ENCODE measurements at regions not wholly inside any gene's neighbourhood (a gene's known extent, or its start where the extent isn't known, plus 50 kb on each side); places are given as distances from the start of the nearest gene placed in this dataset.

- TF ChIP-seq, protein P1, sequence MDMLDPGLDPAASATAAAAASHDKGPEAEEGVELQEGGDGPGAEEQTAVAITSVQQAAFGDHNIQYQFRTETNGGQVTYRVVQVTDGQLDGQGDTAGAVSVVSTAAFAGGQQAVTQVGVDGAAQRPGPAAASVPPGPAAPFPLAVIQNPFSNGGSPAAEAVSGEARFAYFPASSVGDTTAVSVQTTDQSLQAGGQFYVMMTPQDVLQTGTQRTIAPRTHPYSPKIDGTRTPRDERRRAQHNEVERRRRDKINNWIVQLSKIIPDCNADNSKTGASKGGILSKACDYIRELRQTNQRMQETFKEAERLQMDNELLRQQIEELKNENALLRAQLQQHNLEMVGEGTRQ (IDR thresholded peaks at IDR 0.05): no peak
- TF ChIP-seq CEBPB (IDR thresholded peaks at IDR 0.05): no peak
- no peak for TF ChIP-seq HOXA7 (CRISPR knock-in tag; IDR thresholded peaks at IDR 0.05)
- TF ChIP-seq RFX5 (IDR thresholded peaks at IDR 0.05): no peak
- no peak for TF ChIP-seq ZSCAN20 (CRISPR knock-in tag; IDR thresholded peaks at IDR 0.05)
- no peak for TF ChIP-seq CTCF (IDR thresholded peaks at IDR 0.05)
These were observed 275.6 kb downstream of the SMARCA1 start (continued) for GRCh38 chrX:129247642-129248041.

- ChIA-PET CTCF (no interaction called here), POLR2A (no interaction called here)
- FAIRE-seq: no peak
These were observed 283.9 kb downstream of the SMARCA1 start for GRCh38 chrX:129239371-129239770.

GRCh38 chrX:129238011-129238410 is 285.3 kb downstream of the SMARCA1 start:
- Histone ChIP-seq H3K4me1 (no peaks in the 10 kb centered on the region), H3K4me3 (no peak overlapping the region), H3K27ac (no peak overlapping the region), H3K4me2 (no peak overlapping the region), H3K9me3 (no peaks in the 10 kb centered on the region)
- ChIA-PET CTCF (no interaction called here), POLR2A (no interaction called here)
- no peak for TF ChIP-seq HES2 (IDR thresholded peaks at IDR 0.05)
- TF ChIP-seq HEYL (CRISPR knock-in tag; IDR thresholded peaks at IDR 0.05): no peak
- DNase-seq (ENCODE audit: low read depth in 1 of 2, low spot score in 1 of 2) (no peak), ATAC-seq (no peak), FAIRE-seq (no peak)
- 23% methylated on average over 3 of the region's 3 CpGs for WGBS (ENCODE audit: missing lambda C conversion rate)

More at GRCh38 chrX:129239371-129239770, 283.9 kb downstream of the SMARCA1 start:
- Histone ChIP-seq H3K27ac (no peak overlapping the region), H3K4me1 (no peaks in the 10 kb centered on the region), H3K4me2 (no peak overlapping the region), H3K9me3 (no peaks in the 10 kb centered on the region), H3K4me3 (no peak overlapping the region)
- WGBS (ENCODE audit: missing lambda C conversion rate): 15% methylated on average over 2 of the region's 2 CpGs
- no peak; a peak in 1 of 6 replicates for ATAC-seq
- DNase-seq (ENCODE audit: low read depth in 1 of 2, low spot score in 1 of 2): peak in 1 of 2 experiments; percentile 9
- TF ChIP-seq CHD2 (IDR thresholded peaks at IDR 0.05; ENCODE audit: low read length, partially characterized antibody) (no peak), HES2 (IDR thresholded peaks at IDR 0.05) (no peak), FOSL2 (IDR thresholded peaks at IDR 0.05) (no peak), FOSL2 (CRISPR knock-in tag; IDR thresholded peaks at IDR 0.05) (no peak), CBX8 (IDR thresholded peaks at IDR 0.05) (no peak), BHLHE40 (IDR thresholded peaks at IDR 0.05; ENCODE audit: low read depth, low read length) (no peak), CEBPB (IDR thresholded peaks at IDR 0.05) (no peak), HEYL (CRISPR knock-in tag; IDR thresholded peaks at IDR 0.05) (no peak), TP53 (CRISPR knock-in tag; IDR thresholded peaks at IDR 0.05) (no peak), ZSCAN20 (CRISPR knock-in tag; IDR thresholded peaks at IDR 0.05) (no peak), EHF (CRISPR knock-in tag; IDR thresholded peaks at IDR 0.05) (no peak), HOXB13 (CRISPR knock-in tag; IDR thresholded peaks at IDR 0.05; ENCODE audit: low read depth) (no peak), NR3C1 (IDR thresholded peaks at IDR 0.05) (no peak), SMC3 (IDR thresholded peaks at IDR 0.05) (no peak), MAX (IDR thresholded peaks at IDR 0.05) (no peak), PHF8 (IDR thresholded peaks at IDR 0.05; ENCODE audit: borderline replicate concordance, low read depth) (no peak), HDAC2 (IDR thresholded peaks at IDR 0.05) (no peak)
- TF ChIP-seq, protein P1 (IDR thresholded peaks at IDR 0.05): no peak

Data from A549 (cell line).